Sigmoid colon (tissue), 4 donors: ENCODE measurements at regions not wholly inside any gene's neighbourhood (a gene's known extent, or its start where the extent isn't known, plus 50 kb on each side); places are given as distances from the start of the nearest gene placed in this dataset.
"Not testable (repeated sequence)": the region's sequence is repeated elsewhere in the genome, so short reads cannot be mapped to it uniquely, and the experiment has no call there.

Experiments used
- POLR2A ChIP-seq, 2 donors: fragments of 450-650 bp; IDR thresholded peaks; one replicate each; pipeline ENCODE4 v1.6.1; 2016; ENCODE audit warnings: antibody characterized with exemption in 2 of 2, mild to moderate bottlenecking in 2 of 2, moderate library complexity in 2 of 2
- POLR2AphosphoS5 ChIP-seq, 4 donors: sonication (generic); formaldehyde crosslinking; IDR thresholded peaks; one replicate each; pipeline ENCODE4 v1.6.1; 2017; ENCODE audit warnings: antibody characterized with exemption in 4 of 4
- TF ChIP-seq, protein P1 (sequence below), 4 experiments: fragments of 450-650 bp in 3 of 4; fragments of 200-600 bp in 1 of 4; IDR thresholded peaks; one replicate each; pipeline ENCODE4 v1.5.1; 2016 to 2019; ENCODE audit warnings: antibody characterized with exemption in 4 of 4, mild to moderate bottlenecking in 3 of 4, moderate library complexity in 2 of 4

DNA sequence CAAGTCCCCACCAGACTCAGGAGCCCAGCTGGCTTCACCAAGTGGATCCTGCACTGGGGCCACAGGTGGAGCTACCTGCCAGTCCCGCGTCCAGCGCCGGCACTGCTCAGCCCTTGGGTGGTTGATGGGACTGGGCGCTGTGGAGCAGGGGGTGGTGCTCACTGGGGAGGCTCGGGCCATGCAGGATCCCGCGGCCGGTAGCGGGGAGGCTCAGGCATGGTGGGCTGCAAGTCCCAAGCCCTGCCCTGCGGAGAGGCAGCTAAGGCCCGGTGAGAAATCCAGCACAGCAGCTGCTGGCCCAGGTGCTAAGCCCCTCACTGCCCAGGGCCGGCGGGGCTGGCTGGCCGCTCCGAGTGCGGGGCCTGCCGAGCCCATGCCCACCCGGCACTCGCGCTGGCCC is 143.1 kb upstream of the ALDH3B2 start:
- TF ChIP-seq, protein P1, sequence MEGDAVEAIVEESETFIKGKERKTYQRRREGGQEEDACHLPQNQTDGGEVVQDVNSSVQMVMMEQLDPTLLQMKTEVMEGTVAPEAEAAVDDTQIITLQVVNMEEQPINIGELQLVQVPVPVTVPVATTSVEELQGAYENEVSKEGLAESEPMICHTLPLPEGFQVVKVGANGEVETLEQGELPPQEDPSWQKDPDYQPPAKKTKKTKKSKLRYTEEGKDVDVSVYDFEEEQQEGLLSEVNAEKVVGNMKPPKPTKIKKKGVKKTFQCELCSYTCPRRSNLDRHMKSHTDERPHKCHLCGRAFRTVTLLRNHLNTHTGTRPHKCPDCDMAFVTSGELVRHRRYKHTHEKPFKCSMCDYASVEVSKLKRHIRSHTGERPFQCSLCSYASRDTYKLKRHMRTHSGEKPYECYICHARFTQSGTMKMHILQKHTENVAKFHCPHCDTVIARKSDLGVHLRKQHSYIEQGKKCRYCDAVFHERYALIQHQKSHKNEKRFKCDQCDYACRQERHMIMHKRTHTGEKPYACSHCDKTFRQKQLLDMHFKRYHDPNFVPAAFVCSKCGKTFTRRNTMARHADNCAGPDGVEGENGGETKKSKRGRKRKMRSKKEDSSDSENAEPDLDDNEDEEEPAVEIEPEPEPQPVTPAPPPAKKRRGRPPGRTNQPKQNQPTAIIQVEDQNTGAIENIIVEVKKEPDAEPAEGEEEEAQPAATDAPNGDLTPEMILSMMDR (IDR thresholded peaks at IDR 0.05), result not testable (repeated sequence)
- TF ChIP-seq POLR2A, POLR2AphosphoS5 (IDR thresholded peaks at IDR 0.05): not testable (repeated sequence)
